Activated CD8-positive, alpha-beta T cell treated with anti-CD3 and anti-CD28 coated beads for 36 hours (primary cell): ENCODE measurements at regions not wholly inside any gene's neighbourhood (a gene's known extent, or its start where the extent isn't known, plus 50 kb on each side); places are given as distances from the start of the nearest gene placed in this dataset.

Experiments
- ATAC-seq: fragments of 200-7000 bp; cut with Tn5 transposase; one replicate; pipeline ENCODE4 v1.10.0; 2021; ENCODE audit warnings: mild to moderate bottlenecking, moderate library complexity
- CTCF ChIA-PET: fragments of 350-600 bp; sonication (Branson Sonifier 250); formaldehyde crosslinking; loops from one replicate; lab custom pipeline; 2021; ENCODE audit warnings: antibody characterized with exemption; lab: Charles Lee
- POLR2A ChIA-PET: fragments of 350-600 bp; sonication (Branson Sonifier 250); formaldehyde crosslinking; loops from one replicate; lab custom pipeline; 2021; ENCODE audit warnings: antibody characterized with exemption; lab: Charles Lee
- DNase-seq: peaks from one replicate; pipeline ENCODE4 v3.0.0-alpha.2; 2020
- H3K27ac Mint-ChIP-seq: one replicate; pipeline ENCODE4 v1.8.0; 2021; ENCODE audit warnings: mild to moderate bottlenecking, mixed read lengths
- H3K27me3 Mint-ChIP-seq: one replicate; pipeline ENCODE4 v1.8.0; 2021; ENCODE audit warnings: mixed read lengths
- H3K36me3 Mint-ChIP-seq: one replicate; pipeline ENCODE4 v1.8.0; 2021; ENCODE audit warnings: low read depth, mixed read lengths
- H3K4me1 Mint-ChIP-seq: one replicate; pipeline ENCODE4 v1.8.0; 2021; ENCODE audit warnings: low read depth, mixed read lengths
- H3K4me3 Mint-ChIP-seq: one replicate; pipeline ENCODE4 v1.8.0; 2021; ENCODE audit warnings: mild to moderate bottlenecking, moderate library complexity, mixed read lengths
- H3K9me3 Mint-ChIP-seq: one replicate; pipeline ENCODE4 v1.8.0; 2021; ENCODE audit warnings: mixed read lengths
- CTCF ChIP-seq: fragments of 200-600 bp; IDR thresholded peaks from one replicate; pipeline ENCODE4 v1.8.0; 2022; ENCODE audit warnings: antibody characterized with exemption, mild to moderate bottlenecking
- intact Hi-C: fragments of 100-400 bp; cut with micrococcal nuclease; formaldehyde crosslinking; loops from one replicate; pipeline ENCODE4 v1.10.0; 2022

GRCh38 chr10:107829161-107829560 lies 664.7 kb upstream of the SORCS1 start:
- peaks cover 6% of the 10 kb centered on the region for H3K9me3 Mint-ChIP-seq
- intact Hi-C loops = no loop called here
- POLR2A ChIA-PET = no interaction called here
- no peak overlapping the region for H3K4me3 Mint-ChIP-seq
- no peaks in the 10 kb centered on the region for H3K27me3 Mint-ChIP-seq
- no peak overlapping the region for H3K27ac Mint-ChIP-seq
- H3K4me1 Mint-ChIP-seq = no peaks in the 10 kb centered on the region
- CTCF ChIA-PET = no interaction called here
- no peaks in the 10 kb centered on the region for H3K36me3 Mint-ChIP-seq
- ATAC-seq = no peak
- TF ChIP-seq CTCF = no peak
- DNase-seq = no peak

DNA sequence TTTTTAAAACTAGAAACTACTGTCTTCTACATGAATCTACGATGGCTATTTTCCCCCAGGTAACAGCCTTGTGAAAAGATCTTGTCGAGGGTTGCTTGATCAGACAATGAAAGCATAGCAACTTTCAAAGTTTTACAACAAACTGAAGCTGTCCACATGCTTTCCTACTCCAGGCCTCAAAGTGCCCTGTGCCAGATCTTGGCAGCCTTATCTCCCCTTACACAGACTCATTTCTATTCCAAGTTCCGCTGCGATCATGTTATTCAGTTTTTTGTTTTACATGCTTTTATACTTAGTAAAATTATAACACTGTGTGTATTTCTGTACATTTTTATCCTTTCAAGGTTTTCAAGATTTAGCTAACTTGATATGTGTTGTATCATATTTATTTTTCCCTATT lies 661.7 kb upstream of the SORCS1 start:
- H3K36me3 Mint-ChIP-seq = no peaks in the 10 kb centered on the region
- CTCF ChIA-PET = no interaction called here
- POLR2A ChIA-PET = no interaction called here
- TF ChIP-seq CTCF = no peak
- H3K4me1 Mint-ChIP-seq = no peaks in the 10 kb centered on the region
- H3K27ac Mint-ChIP-seq = no peak overlapping the region
- no peak overlapping the region for H3K4me3 Mint-ChIP-seq
- ATAC-seq (no peak), DNase-seq (no peak)
- H3K9me3 Mint-ChIP-seq = peaks cover 8% of the 10 kb centered on the region
- H3K27me3 Mint-ChIP-seq = no peaks in the 10 kb centered on the region
- intact Hi-C loops = no loop called here

DNA sequence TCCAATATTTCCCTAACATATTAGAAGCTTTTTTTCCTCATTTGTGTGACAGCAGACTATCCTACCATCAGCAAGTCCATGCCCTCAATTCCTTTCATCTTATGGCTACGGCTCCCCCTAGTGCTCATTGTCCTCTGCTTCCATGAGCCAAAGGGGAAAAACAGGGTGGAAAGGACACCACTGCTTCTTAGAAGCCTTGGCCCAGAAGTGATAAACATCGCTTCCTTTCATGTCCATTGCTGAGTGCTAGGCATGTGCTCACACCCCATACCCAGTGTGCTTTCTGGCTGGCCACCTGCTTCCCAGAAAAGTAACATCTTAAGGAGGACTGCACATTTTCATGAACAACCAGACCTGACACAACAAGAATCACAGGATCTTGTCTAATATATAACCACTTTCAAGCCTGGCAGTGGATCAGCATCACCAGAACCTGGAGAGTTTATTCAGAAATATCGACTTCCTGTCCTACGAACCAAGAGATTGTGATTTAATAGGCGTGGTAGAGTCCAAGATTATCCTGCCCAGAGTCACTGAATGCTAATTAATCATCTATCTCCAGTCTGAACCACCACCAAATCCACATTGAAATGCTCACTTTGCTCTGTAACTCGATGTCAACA lies 650.5 kb upstream of the SORCS1 start:
- H3K9me3 Mint-ChIP-seq = peaks cover 2% of the 10 kb centered on the region
- intact Hi-C loops = no loop called here
- H3K27ac Mint-ChIP-seq = no peak overlapping the region
- ChIA-PET POLR2A (no interaction called here), CTCF (no interaction called here)
- H3K4me3 Mint-ChIP-seq = no peak overlapping the region
- no peaks in the 10 kb centered on the region for H3K27me3 Mint-ChIP-seq
- DNase-seq = peak; percentile 5
- no peak for ATAC-seq
- no peaks in the 10 kb centered on the region for H3K4me1 Mint-ChIP-seq
- TF ChIP-seq CTCF = no peak
- H3K36me3 Mint-ChIP-seq = no peaks in the 10 kb centered on the region

DNA sequence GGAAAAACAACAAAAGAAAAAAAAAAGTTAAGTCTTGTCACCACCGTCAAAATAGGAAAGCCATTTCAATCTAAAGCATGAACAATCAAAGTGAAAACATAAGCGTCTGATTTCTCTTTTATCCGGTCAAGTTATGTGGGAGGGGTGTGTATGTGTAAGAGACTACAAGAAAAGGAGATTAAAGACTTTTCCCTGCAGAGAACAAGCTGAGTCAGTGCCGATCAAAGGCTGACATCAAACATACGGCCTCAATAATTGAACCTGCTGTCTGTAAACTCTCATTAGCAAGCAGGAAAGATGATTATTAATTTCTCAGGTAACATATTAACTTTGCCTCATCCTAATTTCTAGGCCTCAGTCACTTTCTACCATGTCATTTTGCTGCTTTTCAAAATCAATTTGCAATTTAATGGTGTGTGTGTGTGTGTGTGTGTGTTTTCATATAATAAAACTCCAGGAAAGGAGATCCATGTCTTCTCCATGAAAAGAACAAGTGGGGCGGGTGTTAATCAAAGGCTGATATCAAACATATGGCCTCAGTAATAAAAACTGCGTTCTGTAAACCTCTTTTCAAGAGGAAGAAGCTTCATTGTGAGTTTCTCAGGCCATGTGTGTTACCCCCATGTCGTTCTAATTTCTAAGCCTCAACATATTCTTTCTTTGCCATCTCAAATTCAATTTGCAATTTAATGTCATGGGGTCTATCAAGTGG lies 649.1 kb upstream of the SORCS1 start:
- ATAC-seq = no peak
- intact Hi-C loops = no loop called here
- no peaks in the 10 kb centered on the region for H3K27me3 Mint-ChIP-seq

More for the DNA sequence above, 649.1 kb upstream of the SORCS1 start:
- CTCF ChIA-PET = no interaction called here
- Mint-ChIP-seq H3K36me3 (no peaks in the 10 kb centered on the region), H3K4me1 (no peaks in the 10 kb centered on the region), H3K4me3 (no peak overlapping the region), H3K9me3 (peaks cover 4% of the 10 kb centered on the region), H3K27ac (no peak overlapping the region)
- no peak for TF ChIP-seq CTCF
- POLR2A ChIA-PET = no interaction called here
- no peak for DNase-seq
